DMS53 treated with DMSO at 0.1 percent for 48 hours (cell line): ENCODE measurements at regions not wholly inside any gene's neighbourhood (a gene's known extent, or its start where the extent isn't known, plus 50 kb on each side); places are given as distances from the start of the nearest gene placed in this dataset.
"Not testable (repeated sequence)": the region's sequence is repeated elsewhere in the genome, so short reads cannot be mapped to it uniquely, and the experiment has no call there.

Experiments
- DNase-seq: peaks from one replicate; lab custom pipeline; 2025; ENCODE audit not compliant: unreplicated experiment; lab: John Stamatoyannopoulos, UW

- DNase-seq, result no peak
Measured at GRCh38 chr1:192905049-192905448, 96.2 kb downstream of the RGS2 start.

- DNase-seq, result no peak
Measured at GRCh38 chr1:192906334-192906733, 97.5 kb downstream of the RGS2 start.

GRCh38 chr1:192907545-192908243 is 98.9 kb downstream of the RGS2 start:
- DNase-seq, result no peak

GRCh38 chr1:192911896-192912656 is 103.2 kb downstream of the RGS2 start:
- DNase-seq, result not testable (repeated sequence)

GRCh38 chr1:192913683-192914082 is 104.8 kb downstream of the RGS2 start:
- DNase-seq, result no peak

- no peak for DNase-seq
Measured at GRCh38 chr1:192914092-192914491, 105.3 kb downstream of the RGS2 start.

GRCh38 chr1:192914696-192915095 is 105.9 kb downstream of the RGS2 start:
- DNase-seq, result no peak

GRCh38 chr1:192916021-192916420 is 107.2 kb downstream of the RGS2 start:
- no peak for DNase-seq

- no peak for DNase-seq
Measured at GRCh38 chr1:192918259-192918658, 109.4 kb downstream of the RGS2 start.

- no peak for DNase-seq
Measured at GRCh38 chr1:192920412-192920811, 111.6 kb downstream of the RGS2 start.

GRCh38 chr1:192925609-192926008 is 116.8 kb downstream of the RGS2 start:
- no peak for DNase-seq

- no peak for DNase-seq
Measured at GRCh38 chr1:192926736-192927135, 117.9 kb downstream of the RGS2 start.

GRCh38 chr1:192927496-192927895 is 118.7 kb downstream of the RGS2 start:
- no peak for DNase-seq

- no peak for DNase-seq
Measured at GRCh38 chr1:192929597-192929996, 120.8 kb downstream of the RGS2 start.

GRCh38 chr1:192933744-192934143 is 124.9 kb downstream of the RGS2 start:
- no peak for DNase-seq

- DNase-seq, result no peak
Measured at GRCh38 chr1:192936313-192937018, 122.7 kb downstream of the UCHL5 start.

- DNase-seq, result no peak
Measured at GRCh38 chr1:192937128-192937527, 122.0 kb downstream of the UCHL5 start.

- DNase-seq, result no peak
Measured at GRCh38 chr1:192939440-192939839, 119.7 kb downstream of the UCHL5 start.

- DNase-seq, result no peak
Measured at GRCh38 chr1:192940658-192941057, 118.5 kb downstream of the UCHL5 start.

- no peak for DNase-seq
Measured at GRCh38 chr1:192941722-192942411, 117.3 kb downstream of the UCHL5 start.

GRCh38 chr1:192943108-192943507 is 116.1 kb downstream of the UCHL5 start:
- no peak for DNase-seq
